ENCODE measurements at regions not wholly inside any gene's neighbourhood (a gene's known extent, or its start where the extent isn't known, plus 50 kb on each side); places are given as distances from the start of the nearest gene placed in this dataset.
"Not testable (repeated sequence)": the region's sequence is repeated elsewhere in the genome, so short reads cannot be mapped to it uniquely, and the experiment has no call there.

GRCh38 chr21:10416691-10417447, 104.5 kb upstream of the TPTE start:
- TF ChIP-seq POLR2A, CTCF (IDR thresholded peaks at IDR 0.05): not testable (repeated sequence)

All from testis (tissue), 2 donors.